AG09319 (cell line): ENCODE measurements at regions not wholly inside any gene's neighbourhood (a gene's known extent, or its start where the extent isn't known, plus 50 kb on each side); places are given as distances from the start of the nearest gene placed in this dataset.

Experiments
- DNase-seq: peaks from one replicate; pipeline ENCODE4 v3.0.0-alpha.2; 2010; ENCODE audit warnings: low read depth; ENCODE audit errors: extremely low read depth
- CTCF ChIP-seq: IDR thresholded peaks from 2 replicates; pipeline ENCODE4 v1.5.1; 2011; ENCODE audit warnings: low read depth, mild to moderate bottlenecking, inconsistent platforms, low read length, moderate library complexity

DNA sequence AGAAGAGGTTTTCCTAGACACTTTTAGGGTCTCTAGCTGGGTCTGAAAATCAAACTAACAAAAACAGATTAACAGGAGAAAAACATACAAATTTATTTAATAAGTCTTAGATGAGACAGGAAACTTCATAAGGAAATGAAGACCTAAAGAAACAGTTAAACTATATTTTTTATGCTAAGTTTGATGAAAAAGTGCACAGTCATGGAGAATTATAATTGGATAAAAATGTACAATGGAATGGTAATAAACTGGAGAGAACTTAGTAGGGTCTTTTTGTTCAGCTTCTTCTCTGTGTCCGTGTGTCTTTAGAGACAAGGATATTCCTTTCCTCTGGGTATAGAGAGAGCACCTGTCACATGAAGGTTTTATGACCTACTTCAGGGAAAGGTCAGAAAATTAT is 323.4 kb downstream of the RAB38 start:
- no peak for TF ChIP-seq CTCF
- DNase-seq, result no peak

DNA sequence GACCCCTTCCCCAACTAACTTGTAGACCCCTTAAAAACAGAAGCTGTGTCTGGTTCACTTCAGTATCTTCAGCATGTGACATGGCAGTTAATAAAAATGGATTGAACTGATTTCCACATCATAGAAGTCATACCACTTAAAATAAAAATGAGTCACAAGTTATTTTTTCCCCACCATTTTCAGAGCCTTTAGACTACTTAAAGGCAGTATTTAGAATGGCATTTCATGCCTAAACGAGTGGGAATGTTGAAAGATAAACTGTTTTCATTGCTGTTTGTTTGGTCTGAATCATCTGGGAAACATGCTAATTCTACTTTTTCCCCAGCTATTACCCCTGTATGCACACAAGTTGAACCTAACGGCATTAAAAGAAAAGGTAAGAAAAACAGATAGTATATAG is 324.0 kb downstream of the RAB38 start:
- TF ChIP-seq CTCF, result no peak
- DNase-seq, result no peak

- no peak for TF ChIP-seq CTCF
These were observed 326.0 kb downstream of the RAB38 start for GRCh38 chr11:87849216-87849615.

GRCh38 chr11:87840786-87841185 is 334.5 kb downstream of the RAB38 start:
- no peak for DNase-seq
- no peak for TF ChIP-seq CTCF

More at GRCh38 chr11:87849216-87849615, 326.0 kb downstream of the RAB38 start:
- no peak for DNase-seq

DNA sequence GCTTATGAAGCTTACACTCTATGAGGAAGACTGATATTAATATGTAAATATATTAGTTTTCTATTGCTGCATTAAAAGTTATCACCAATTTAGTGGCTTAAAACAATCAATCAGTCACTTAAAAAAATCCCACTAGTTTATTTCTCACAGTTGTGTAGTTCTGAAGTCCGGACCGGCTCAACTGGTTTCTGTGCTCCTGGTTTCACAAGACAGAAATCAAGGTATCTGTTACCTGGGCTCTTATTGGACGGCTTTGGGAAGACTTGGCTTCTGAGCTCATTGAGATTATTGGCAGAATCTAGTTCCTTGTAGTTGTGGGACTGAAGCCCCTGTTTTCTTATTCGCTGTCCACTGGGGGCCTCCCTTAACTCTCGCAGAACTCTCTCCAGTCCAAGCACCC is 343.0 kb downstream of the RAB38 start:
- no peak for TF ChIP-seq CTCF
- no peak for DNase-seq

GRCh38 chr11:87820011-87820410 is 355.2 kb downstream of the RAB38 start:
- DNase-seq, result no peak
- no peak for TF ChIP-seq CTCF

- TF ChIP-seq CTCF, result no peak
- no peak for DNase-seq
These were observed 356.1 kb downstream of the RAB38 start for GRCh38 chr11:87819151-87819550.
